Activated T-cell treated with anti-CD3 and anti-CD28 coated beads for 24 hours (primary cell): ENCODE measurements at regions not wholly inside any gene's neighbourhood (a gene's known extent, or its start where the extent isn't known, plus 50 kb on each side); places are given as distances from the start of the nearest gene placed in this dataset.

Experiments used
- DNase-seq: peaks from one replicate; pipeline ENCODE4 v3.0.0-alpha.2; 2020; ENCODE audit warnings: low read depth

DNA sequence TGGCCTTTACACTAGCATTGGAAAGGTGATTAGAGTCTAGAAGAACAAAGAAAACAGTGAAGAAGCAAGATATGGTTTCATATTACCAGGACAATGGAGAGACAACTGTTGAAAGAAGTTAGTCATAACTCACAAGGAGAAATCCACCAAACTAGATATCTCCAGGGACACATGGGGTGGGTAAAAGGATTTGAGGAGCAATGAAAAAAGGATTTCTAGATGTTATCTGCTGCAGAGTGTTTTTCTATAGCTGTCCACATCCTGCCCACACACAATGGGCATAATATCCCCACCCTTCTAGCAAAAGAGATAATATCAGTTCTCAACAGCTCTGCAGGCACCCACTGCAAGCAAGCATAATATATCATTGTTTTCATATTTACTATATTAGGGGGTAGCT is 303.1 kb downstream of the HAO1 start:
- no peak for DNase-seq

GRCh38 chr20:7650086-7650879 is 290.0 kb downstream of the HAO1 start:
- no peak for DNase-seq

DNA sequence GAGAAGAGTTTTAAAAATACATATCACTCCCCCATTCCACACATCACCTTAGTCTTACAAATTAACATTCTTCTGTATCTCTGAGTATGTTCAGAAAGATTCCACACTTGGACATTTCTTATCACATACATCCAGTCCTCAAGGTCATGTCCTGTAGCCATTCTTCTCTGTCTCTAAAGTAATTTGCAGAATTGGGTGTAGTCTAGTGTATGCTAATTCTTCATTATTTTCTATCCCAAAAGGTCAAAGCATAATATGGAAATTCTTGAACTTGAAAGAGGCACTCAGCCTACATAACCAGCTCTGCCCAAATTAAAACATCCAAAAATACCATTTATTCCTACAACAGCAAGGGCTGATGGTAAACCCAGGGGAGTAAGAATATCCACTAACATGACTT is 286.0 kb downstream of the HAO1 start:
- no peak for DNase-seq

DNA sequence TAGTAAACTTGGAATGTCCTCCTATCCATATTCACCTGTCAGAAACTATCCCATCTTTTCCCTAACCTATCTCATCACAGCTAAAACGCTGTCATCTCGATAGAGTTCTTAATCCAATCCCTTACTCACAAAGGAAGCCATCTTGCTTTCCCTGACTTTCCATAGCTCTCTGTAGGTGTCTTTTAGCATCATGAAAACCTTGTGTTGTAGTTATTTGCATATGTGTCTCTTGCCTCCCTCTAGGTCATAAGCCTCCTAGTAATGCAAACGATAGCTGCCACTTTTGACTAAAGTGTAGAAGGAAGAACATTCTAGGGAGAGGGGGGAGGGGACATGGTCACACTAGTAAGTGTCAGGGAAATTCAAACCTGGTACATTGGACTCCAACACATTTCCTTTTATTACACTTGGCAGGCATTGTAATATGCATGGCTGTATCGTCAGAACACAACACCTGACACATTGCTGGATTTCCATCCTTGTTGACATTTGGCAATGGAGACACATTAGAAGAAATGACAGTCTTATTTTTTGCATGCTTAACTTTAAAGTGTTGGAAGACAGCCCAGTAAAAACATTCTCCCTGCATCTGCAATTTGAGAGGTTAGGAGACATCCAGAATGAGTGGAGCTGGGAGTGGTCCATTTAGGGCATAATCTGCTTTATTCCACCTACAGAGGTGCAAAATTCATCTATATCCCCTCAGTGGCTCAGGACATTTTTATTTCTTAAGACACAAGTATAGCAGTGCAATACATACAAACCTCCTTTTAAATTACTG is 283.4 kb downstream of the HAO1 start:
- DNase-seq, result no peak

DNA sequence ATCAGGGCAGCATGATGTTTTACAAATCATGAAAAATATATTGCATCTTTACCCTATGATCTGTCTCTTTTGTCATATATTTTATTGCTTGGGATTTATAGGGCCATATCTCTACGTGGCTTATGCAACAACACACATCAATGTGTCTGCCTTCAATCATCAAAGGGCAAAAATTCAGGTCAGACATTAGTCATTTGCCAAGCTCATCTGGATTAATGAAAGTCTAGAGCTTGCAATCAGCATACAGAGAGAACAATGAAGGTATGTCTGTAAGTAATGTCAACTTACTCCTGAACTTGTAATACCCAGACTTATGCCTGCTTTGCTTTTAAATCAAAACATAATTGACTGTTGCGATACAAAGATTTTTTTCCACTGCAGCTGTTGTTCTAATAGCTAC is 282.7 kb downstream of the HAO1 start:
- no peak for DNase-seq

DNA sequence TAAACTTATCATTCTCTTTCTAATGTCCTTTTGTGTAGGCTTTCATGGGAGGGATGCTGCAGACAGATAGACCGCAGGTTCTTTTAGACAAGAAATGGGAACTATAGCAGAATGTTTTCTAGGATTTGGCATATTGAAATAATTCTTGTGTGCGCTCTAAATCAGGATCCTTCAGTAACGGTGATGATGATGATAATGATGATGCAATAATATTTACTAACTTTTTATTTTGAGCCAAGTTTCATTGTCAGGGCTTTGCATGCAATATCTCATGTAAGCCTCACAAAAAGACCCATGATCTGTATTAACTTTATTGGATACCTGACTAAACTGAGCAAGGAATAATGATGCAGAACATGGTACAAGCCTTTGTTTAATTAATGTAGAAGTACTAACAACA is 280.1 kb downstream of the HAO1 start:
- DNase-seq, result no peak

GRCh38 chr20:7665376-7665775 is 274.9 kb downstream of the HAO1 start:
- no peak for DNase-seq

GRCh38 chr20:7667194-7667593 is 273.1 kb downstream of the HAO1 start:
- DNase-seq, result no peak

DNA sequence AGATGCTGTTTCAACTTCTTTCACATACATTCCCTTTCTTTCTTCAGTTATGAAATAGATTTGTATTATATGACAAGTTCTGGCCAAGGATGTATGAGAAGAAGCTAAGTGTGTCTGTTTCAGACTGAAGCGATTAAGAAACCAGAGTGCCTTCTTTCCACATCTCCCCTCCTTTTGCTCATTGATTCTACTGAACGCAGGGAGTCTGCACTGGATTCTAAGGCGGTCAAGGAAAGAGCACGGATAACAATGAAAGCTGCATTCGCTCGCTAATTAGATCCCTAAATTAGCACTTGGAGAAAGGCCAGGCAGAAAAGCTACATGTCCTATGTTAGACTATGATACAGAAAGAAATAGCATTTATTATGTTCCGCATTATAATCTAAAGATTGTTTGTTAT is 267.7 kb downstream of the HAO1 start:
- no peak for DNase-seq

DNA sequence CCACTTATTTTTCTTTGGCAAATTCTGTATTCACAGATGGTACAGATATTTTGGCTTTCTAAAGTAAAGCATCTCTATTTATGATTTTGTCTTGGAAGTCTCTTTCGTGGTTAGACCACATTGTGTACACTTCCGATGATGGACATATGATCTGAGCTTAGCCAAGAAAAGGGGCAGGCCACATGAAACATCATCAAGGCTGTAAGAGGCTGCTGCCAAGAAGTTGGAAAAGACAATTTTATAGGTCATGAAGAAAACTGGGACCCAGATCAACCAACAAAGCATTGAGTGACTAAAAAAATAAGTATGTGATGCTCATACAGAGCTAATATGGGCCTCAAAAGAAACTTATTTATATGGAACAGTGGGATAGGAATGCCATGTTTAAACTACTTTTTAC is 266.4 kb downstream of the HAO1 start:
- DNase-seq, result no peak

DNA sequence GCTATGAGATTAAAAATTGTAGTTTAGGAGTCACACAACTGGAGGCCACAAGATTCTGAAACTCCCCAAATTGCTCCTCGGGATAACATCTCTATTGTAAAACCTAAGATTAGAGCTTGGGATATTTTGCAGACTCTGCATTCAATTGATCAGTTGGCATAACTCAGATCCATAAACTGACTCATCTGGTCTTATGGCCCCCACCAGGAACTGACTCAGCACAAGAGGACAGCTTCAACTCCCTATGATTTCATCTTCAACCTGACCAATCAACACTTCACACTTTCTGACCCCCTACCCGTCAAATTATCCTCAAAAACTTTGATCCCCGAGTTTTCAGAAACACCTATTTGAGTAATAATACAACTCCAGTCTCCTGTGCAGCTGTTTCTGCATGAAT is 257.3 kb downstream of the HAO1 start:
- DNase-seq, result no peak

- no peak for DNase-seq
Observed at GRCh38 chr20:7687065-7687464, 253.2 kb downstream of the HAO1 start.

- DNase-seq, result no peak
Observed at GRCh38 chr20:7689151-7689550, 251.1 kb downstream of the HAO1 start.

DNA sequence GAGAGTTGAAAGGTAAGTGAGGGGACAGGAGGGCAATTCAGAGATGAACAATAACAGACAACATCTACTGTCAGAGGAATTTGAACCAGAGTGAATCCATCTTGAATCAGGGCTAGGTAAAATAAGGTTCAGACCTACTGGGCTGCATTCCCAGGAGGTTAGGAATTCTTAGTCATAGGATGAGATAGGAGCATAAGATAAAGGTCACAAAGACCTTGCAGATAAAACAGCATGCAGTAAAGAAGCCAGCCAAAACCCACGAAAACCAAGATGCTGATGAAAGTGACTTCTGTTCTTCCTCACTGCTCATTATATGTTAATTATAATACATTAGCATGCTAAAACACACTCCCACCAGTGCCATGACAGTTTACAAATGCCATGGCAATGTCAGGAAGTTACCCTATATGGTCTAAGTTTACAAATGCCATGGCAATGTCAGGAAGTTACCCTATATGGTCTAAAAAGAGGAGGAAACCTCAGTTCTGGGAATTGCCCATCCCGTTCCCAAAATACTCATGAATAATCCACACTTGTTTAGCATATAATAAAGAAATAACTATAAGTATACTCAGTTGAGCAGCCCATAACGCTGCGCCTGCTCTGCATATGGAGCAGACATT is 248.5 kb downstream of the HAO1 start:
- DNase-seq, result no peak

DNA sequence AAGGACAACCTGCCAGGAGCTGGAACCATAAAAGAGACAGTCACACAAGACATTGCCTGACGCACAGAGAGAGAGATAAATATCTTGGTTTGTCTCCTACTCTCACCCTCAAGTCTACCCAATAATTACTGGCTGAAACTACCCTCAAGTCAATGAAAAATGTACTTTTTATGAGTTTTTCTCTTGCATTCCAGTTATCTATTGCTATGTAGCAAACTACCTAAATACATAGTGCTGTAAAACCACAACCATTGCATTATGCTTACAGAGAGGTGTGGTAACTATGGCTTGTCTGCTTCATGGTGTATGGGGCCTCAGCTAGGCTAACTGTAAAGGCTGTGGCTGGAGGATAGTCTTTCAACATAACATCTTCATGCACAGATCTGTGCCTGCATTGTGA is 247.8 kb downstream of the HAO1 start:
- no peak for DNase-seq

DNA sequence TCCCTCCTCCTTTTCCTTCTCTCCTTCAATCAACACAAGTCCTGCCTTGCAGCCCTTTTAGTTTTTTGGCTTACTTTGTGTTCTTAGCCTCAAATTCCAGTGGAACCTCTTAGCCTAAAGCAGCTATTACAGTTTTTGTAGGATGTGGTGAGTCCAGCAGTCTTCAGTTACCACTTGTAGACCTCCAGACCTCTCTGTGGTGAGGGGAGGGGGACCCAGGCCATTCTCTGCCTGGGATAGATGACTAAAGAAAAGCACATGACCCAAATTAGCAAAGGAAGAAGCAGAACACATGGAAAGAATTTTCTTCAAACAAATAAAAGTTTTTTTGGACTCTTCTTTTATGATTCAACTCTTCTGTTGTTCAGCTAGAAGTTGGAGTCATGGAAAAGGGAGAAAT is 246.5 kb downstream of the HAO1 start:
- no peak for DNase-seq

GRCh38 chr20:7695051-7695495 is 245.2 kb downstream of the HAO1 start:
- no peak for DNase-seq

GRCh38 chr20:7695635-7696034 is 244.6 kb downstream of the HAO1 start:
- no peak for DNase-seq

DNA sequence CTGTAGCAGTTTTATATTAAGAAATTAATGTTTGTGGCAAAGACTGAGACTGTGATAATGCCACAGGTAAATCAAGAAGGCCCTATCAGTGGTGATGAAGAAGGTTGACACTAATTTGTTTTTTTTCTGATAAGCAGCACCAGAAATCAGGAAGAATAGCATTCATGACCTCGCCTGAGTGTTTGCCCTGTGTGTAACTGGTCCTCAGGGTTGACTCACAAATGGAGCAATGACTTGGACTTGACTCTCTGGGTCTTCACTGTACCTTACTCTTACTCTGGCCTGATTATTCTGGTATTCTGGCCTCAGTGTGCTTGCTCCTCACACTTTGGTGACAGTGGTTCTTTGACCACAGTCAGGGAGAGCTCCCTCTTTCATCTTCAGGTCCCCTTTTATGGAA is 243.9 kb downstream of the HAO1 start:
- no peak for DNase-seq

GRCh38 chr20:7702141-7702540 is 238.1 kb downstream of the HAO1 start:
- DNase-seq, result no peak

- no peak for DNase-seq
Observed at GRCh38 chr20:7703551-7703961, 236.7 kb downstream of the HAO1 start.

- no peak for DNase-seq
Observed at GRCh38 chr20:7703996-7704395, 236.3 kb downstream of the HAO1 start.

- DNase-seq, result no peak
Observed at GRCh38 chr20:7708112-7708511, 232.1 kb downstream of the HAO1 start.
